ENCODE measurements at regions not wholly inside any gene's neighbourhood (a gene's known extent, or its start where the extent isn't known, plus 50 kb on each side); places are given as distances from the start of the nearest gene placed in this dataset.

DNA sequence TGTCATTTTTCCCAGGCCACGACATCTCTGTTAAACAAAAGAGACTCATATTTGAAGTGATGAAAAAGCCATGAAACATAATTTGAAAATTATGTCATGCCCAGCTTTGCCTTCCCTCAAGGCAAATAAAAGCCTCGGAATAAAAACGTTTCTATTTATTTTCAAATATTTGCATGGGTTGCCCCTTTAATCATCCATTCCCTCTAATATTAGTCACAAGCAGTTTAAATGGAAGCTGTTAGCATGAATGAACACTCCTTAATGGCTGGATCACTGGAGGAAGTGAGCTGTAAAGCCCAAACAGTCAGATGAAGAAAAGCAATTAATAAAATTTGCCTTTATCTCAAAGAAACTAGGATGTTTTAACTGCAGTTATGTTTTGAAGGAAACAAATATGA lies 69.3 kb upstream of the STMND1 start:
- TF ChIP-seq, protein P1, sequence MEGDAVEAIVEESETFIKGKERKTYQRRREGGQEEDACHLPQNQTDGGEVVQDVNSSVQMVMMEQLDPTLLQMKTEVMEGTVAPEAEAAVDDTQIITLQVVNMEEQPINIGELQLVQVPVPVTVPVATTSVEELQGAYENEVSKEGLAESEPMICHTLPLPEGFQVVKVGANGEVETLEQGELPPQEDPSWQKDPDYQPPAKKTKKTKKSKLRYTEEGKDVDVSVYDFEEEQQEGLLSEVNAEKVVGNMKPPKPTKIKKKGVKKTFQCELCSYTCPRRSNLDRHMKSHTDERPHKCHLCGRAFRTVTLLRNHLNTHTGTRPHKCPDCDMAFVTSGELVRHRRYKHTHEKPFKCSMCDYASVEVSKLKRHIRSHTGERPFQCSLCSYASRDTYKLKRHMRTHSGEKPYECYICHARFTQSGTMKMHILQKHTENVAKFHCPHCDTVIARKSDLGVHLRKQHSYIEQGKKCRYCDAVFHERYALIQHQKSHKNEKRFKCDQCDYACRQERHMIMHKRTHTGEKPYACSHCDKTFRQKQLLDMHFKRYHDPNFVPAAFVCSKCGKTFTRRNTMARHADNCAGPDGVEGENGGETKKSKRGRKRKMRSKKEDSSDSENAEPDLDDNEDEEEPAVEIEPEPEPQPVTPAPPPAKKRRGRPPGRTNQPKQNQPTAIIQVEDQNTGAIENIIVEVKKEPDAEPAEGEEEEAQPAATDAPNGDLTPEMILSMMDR (conservative IDR thresholded peaks at IDR 0.05) = no peak
- TF ChIP-seq ZFX (IDR thresholded peaks at IDR 0.05) = no peak
